K562 (cell line): ENCODE measurements at regions not wholly inside any gene's neighbourhood (a gene's known extent, or its start where the extent isn't known, plus 50 kb on each side); places are given as distances from the start of the nearest gene placed in this dataset.

Experiments used
- ATAC-seq: fragments of 200-7000 bp; cut with Tn5 transposase; 3 replicates; pipeline ENCODE4 v1.9.1; 2020; ENCODE audit warnings: moderate library complexity
- BruUV-seq: library from RNA; stranded (reverse); fragments of 400-500 nt; replicated peaks from 2 replicates; lab custom pipeline; 2021; lab: Mats Ljungman, UMichigan
- CTCF ChIA-PET: fragments of 300-600 bp; formaldehyde crosslinking; extraction: SDS; loops from one replicate; lab custom pipeline; 2021; ENCODE audit warnings: low intra/inter-chr PET ratio; lab: Yijun Ruan, JAX
- POLR2A ChIA-PET: fragments of 300-600, 350-650 bp; sonication (Branson Sonifier 250); formaldehyde crosslinking; extraction: SDS; loops from one replicate; lab custom pipeline; 2021; ENCODE audit warnings: antibody characterized with exemption, inconsistent platforms; lab: Yijun Ruan, JAX
- DNase-seq, 4 experiments: peaks; one replicate each; pipeline versions ENCODE4 v3.0.0 to v3.0.0-alpha.2; 2011 to 2018; ENCODE audit warnings: low spot score in 3 of 4, mixed read lengths in 3 of 4; ENCODE audit errors: extremely low read depth in 1 of 4
- FAIRE-seq: peaks from 2 replicates; lab custom pipeline; 2011; peaks lifted over from hg19 to GRCh38; lab: Jason Lieb, UNC
- H2AFZ ChIP-seq: 2 replicates; pipeline ENCODE4 v1.6.0; 2011; ENCODE audit warnings: low read depth, low read length, control low read depth, inconsistent platforms
- H3K27ac ChIP-seq: fragments of 200-600 bp; 3 replicates; pipeline ENCODE4 v1.8.0; 2011; ENCODE audit warnings: low read depth, mild to moderate bottlenecking, control low read depth, inconsistent platforms, low read length, moderate library complexity, mixed read lengths; ENCODE audit errors: extremely low read depth
- H3K27me3 ChIP-seq, 2 experiments: fragments of 300-600 bp in 1 of 2; 2 replicates in 1 of 2; 3 replicates in 1 of 2; pipeline versions ENCODE4 v1.6.0 to v1.8.0; 2011; ENCODE audit warnings: inconsistent platforms in 2 of 2, low read length in 2 of 2, mild to moderate bottlenecking in 1 of 2, mixed read lengths in 1 of 2, moderate library complexity in 1 of 2; ENCODE audit not compliant: control insufficient read depth in 2 of 2, insufficient read depth in 2 of 2
- H3K36me3 ChIP-seq: fragments of 300-600 bp; 3 replicates; pipeline ENCODE4 v1.8.0; 2011; ENCODE audit warnings: mild to moderate bottlenecking, low read length, inconsistent platforms; ENCODE audit not compliant: control insufficient read depth, insufficient read depth
- H3K4me1 ChIP-seq, 2 experiments: fragments of 200-600 bp in 1 of 2; replicated peaks in 1 of 2; 2 replicates in 1 of 2; 3 replicates in 1 of 2; pipeline versions ENCODE4 v1.5.1 to v1.8.0; 2011; ENCODE audit warnings: inconsistent platforms in 2 of 2, low read length in 2 of 2, mild to moderate bottlenecking in 1 of 2, mixed read lengths in 1 of 2, moderate library complexity in 1 of 2; ENCODE audit not compliant: control insufficient read depth in 2 of 2, insufficient read depth in 2 of 2
- H3K4me2 ChIP-seq: 2 replicates; pipeline ENCODE4 v1.6.1; 2011; ENCODE audit warnings: low read length, control low read depth, inconsistent platforms, mixed read lengths; ENCODE audit not compliant: insufficient read depth
- H3K4me3 ChIP-seq: fragments of 200-600 bp; sonication (generic), shearing (Covaris generic); 2 replicates; pipeline ENCODE4 v1.5.1; 2016; ENCODE audit warnings: control low read depth, inconsistent platforms
- H3K79me2 ChIP-seq: fragments of 200-600 bp; 3 replicates; pipeline ENCODE4 v1.8.0; 2011; ENCODE audit warnings: low read length, inconsistent platforms; ENCODE audit not compliant: control insufficient read depth, insufficient read depth
- H3K9ac ChIP-seq, 2 experiments: 2 replicates each; pipeline versions ENCODE4 v1.6.0 to v1.6.1; 2011; ENCODE audit warnings: low read depth in 2 of 2, low read length in 2 of 2, control low read depth in 1 of 2, inconsistent platforms in 1 of 2, mild to moderate bottlenecking in 1 of 2, mixed read lengths in 1 of 2; ENCODE audit not compliant: insufficient read depth in 1 of 2
- H3K9me1 ChIP-seq: one replicate; pipeline ENCODE4 v1.6.0; 2011; ENCODE audit warnings: inconsistent platforms, mild to moderate bottlenecking, low read length, moderate library complexity; ENCODE audit not compliant: control insufficient read depth, insufficient read depth
- H3K9me3 ChIP-seq: replicated peaks from 2 replicates; pipeline ENCODE4 v1.5.1; 2011; ENCODE audit warnings: low read depth, low read length, inconsistent platforms; ENCODE audit not compliant: control insufficient read depth, insufficient read depth
- H4K20me1 ChIP-seq: replicated peaks from 2 replicates; pipeline ENCODE4 v1.6.1; 2011; ENCODE audit warnings: low read length, inconsistent platforms, mixed read lengths; ENCODE audit not compliant: control insufficient read depth, insufficient read depth
- BRF2 ChIP-seq: IDR thresholded peaks from 3 replicates; pipeline ENCODE4 v1.6.1; 2011; ENCODE audit warnings: borderline replicate concordance, mild to moderate bottlenecking; ENCODE audit not compliant: insufficient read length, insufficient read depth
- CXXC5 ChIP-seq: fragments of 250-450 bp; sonication (Bioruptor Pico); IDR thresholded peaks from 2 replicates; pipeline ENCODE4 v1.8.0; 2022; ENCODE audit warnings: inconsistent platforms, mild to moderate bottlenecking, moderate library complexity
- MAX ChIP-seq: sonication (generic); formaldehyde crosslinking; IDR thresholded peaks from 2 replicates; pipeline ENCODE4 v1.9.0; 2022; ENCODE audit warnings: mild to moderate bottlenecking, missing genetic modification reagents
- NFE2 ChIP-seq: IDR thresholded peaks from 2 replicates; pipeline ENCODE4 v1.6.1; 2014; ENCODE audit warnings: antibody characterized with exemption, low read depth
- NFIC ChIP-seq: fragments of 450-650 bp; IDR thresholded peaks from 2 replicates; pipeline ENCODE4 v1.6.1; 2017; ENCODE audit warnings: mild to moderate bottlenecking, inconsistent platforms
- RBM14 ChIP-seq: fragments of 200-400 bp; formaldehyde crosslinking; IDR thresholded peaks from 2 replicates; pipeline ENCODE4 v1.6.1; 2018; ENCODE audit warnings: low read depth, mild to moderate bottlenecking, low read length, moderate library complexity, borderline replicate concordance; ENCODE audit not compliant: insufficient read depth
- RHOXF2B ChIP-seq: fragments of 250-450 bp; sonication (Bioruptor Pico); conservative IDR thresholded peaks from 2 replicates; pipeline ENCODE4 v1.5.1; 2021
- SP1 ChIP-seq: sonication (generic); formaldehyde crosslinking; IDR thresholded peaks from 2 replicates; pipeline ENCODE4 v1.8.1; 2022; ENCODE audit warnings: mild to moderate bottlenecking, missing genetic modification reagents
- WGBS: fragments of 100-300 bp; shearing (Covaris generic); methylation state at CpG from one replicate; pipeline ENCODE4 v1.1.6; 2016; ENCODE audit warnings: low coverage, mixed read lengths; ENCODE audit not compliant: insufficient coverage; ENCODE audit errors: missing lambda C conversion rate; 5-methylcytosine and 5-hydroxymethylcytosine counted together
- in situ Hi-C: fragments of 300-500 bp; cut with MboI; formaldehyde crosslinking; loops from 4 replicates; pipeline ENCODE4 v1.15.0; 2018; ENCODE audit warnings: inconsistent platforms, mixed read lengths
- intact Hi-C: fragments of 100-400 bp; cut with micrococcal nuclease; formaldehyde crosslinking; loops from 2 replicates; pipeline ENCODE4 v1.14.2; 2022

- no peak overlapping the region for H3K4me2 ChIP-seq
- WGBS: 3% methylated on average over 8 of the region's 8 CpGs
- peak; percentile 46 for FAIRE-seq
- H4K20me1 ChIP-seq: no peaks in the 10 kb centered on the region; the same call in 1 of the 2 replicates
- H3K9me3 ChIP-seq: no peaks in the 10 kb centered on the region
- no peaks in the 10 kb centered on the region for H3K79me2 ChIP-seq
- no TSS peak for BruUV-seq
- ChIA-PET CTCF (no interaction called here), POLR2A (no interaction called here)
- in situ Hi-C loops: no loop called here
- no peak overlapping the region for H3K9ac ChIP-seq
- H3K27ac ChIP-seq: no peak overlapping the region
- ATAC-seq: no peak; the same call in 1 of the 3 replicates
- no peaks in the 10 kb centered on the region for H3K9me1 ChIP-seq
- peaks cover 5 to 13% of the 10 kb centered on the region in 2 experiments; a peak in 3 of 5 replicates for H3K27me3 ChIP-seq
- no peak overlapping the region for H2AFZ ChIP-seq
- no peak for TF ChIP-seq BRF2
- TF ChIP-seq RBM14: no peak
- TF ChIP-seq MAX (CRISPR knock-in tag): no peak
- TF ChIP-seq NFE2: peak; percentile 22; the same call in 1 of the 2 replicates
- no peak for TF ChIP-seq CXXC5 (CRISPR knock-in tag)
- no peak for TF ChIP-seq SP1
- no peak for TF ChIP-seq RHOXF2B (CRISPR knock-in tag)
- 0 out of 2 replicates have a peak, but pooled peaks have one; percentile 21 for TF ChIP-seq NFIC
- TF ChIP-seq, all 486 proteins: peak for 2
- Histone ChIP-seq H3K36me3 (no peaks in the 10 kb centered on the region), H3K4me1 (no peaks in the 10 kb centered on the region), H3K4me3 (no peak overlapping the region)
- intact Hi-C loops: loop anchor here (10.0 kb wide), 1 partner anchor 339 kb away; no protein-coding TSS in a partner anchor
- no peak for DNase-seq
These were observed 175.6 kb upstream of the ANKRD28 start for GRCh38 chr3:15973414-15973813.
